Peyer's patch (tissue), 4 donors: ENCODE measurements at regions not wholly inside any gene's neighbourhood (a gene's known extent, or its start where the extent isn't known, plus 50 kb on each side); places are given as distances from the start of the nearest gene placed in this dataset.

Experiments used
- POLR2A ChIP-seq, 2 donors: fragments of 450-650 bp; IDR thresholded peaks; one replicate each; pipeline ENCODE4 v1.5.1; 2017; ENCODE audit warnings: antibody characterized with exemption in 2 of 2, mild to moderate bottlenecking in 2 of 2, moderate library complexity in 2 of 2
- TF ChIP-seq, protein P1 (sequence below), 6 experiments: fragments of 450-650 bp in 4 of 6; fragments of 200-600 bp in 2 of 6; sonication (generic) in 1 of 6; IDR thresholded peaks; one replicate each; pipeline ENCODE4 v1.5.1; 2017 to 2019; ENCODE audit warnings: antibody characterized with exemption in 6 of 6, mild to moderate bottlenecking in 3 of 6, moderate library complexity in 1 of 6

DNA sequence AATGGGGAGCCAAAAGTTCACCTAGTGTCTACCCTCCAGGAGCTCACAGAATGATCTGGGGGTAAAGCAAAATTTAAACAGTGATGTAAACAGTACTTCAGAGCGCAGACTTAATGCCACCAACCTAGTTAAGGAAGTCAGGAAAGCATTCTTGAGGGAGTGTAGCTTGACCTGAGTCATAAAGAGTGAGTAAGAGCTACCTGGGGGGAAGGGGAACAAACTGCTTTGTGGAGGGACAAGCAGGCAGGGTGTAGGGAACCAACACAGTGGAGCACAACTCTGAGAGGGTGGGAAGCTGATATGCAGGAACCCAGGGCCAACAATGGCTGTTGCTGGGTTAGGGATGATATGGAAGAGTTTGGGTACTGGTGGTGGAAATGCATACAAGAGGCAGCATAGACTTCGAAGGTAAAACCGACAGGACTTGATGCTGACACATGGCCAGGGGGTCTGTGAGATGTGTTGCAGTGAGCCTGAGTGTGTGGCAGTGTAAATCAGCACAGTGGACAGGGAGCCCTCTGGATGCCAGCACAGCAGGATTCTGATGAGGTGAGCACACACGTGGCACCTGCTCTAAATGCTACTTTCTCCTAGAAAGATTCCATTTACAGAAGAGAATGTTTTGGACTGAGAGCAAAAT lies 58.3 kb upstream of the CYP2D6 start:
- TF ChIP-seq, protein P1, sequence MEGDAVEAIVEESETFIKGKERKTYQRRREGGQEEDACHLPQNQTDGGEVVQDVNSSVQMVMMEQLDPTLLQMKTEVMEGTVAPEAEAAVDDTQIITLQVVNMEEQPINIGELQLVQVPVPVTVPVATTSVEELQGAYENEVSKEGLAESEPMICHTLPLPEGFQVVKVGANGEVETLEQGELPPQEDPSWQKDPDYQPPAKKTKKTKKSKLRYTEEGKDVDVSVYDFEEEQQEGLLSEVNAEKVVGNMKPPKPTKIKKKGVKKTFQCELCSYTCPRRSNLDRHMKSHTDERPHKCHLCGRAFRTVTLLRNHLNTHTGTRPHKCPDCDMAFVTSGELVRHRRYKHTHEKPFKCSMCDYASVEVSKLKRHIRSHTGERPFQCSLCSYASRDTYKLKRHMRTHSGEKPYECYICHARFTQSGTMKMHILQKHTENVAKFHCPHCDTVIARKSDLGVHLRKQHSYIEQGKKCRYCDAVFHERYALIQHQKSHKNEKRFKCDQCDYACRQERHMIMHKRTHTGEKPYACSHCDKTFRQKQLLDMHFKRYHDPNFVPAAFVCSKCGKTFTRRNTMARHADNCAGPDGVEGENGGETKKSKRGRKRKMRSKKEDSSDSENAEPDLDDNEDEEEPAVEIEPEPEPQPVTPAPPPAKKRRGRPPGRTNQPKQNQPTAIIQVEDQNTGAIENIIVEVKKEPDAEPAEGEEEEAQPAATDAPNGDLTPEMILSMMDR (IDR thresholded peaks at IDR 0.05) = no peak
- TF ChIP-seq POLR2A (IDR thresholded peaks at IDR 0.05) = no peak
